ENCODE measurements at regions not wholly inside any gene's neighbourhood (a gene's known extent, or its start where the extent isn't known, plus 50 kb on each side); places are given as distances from the start of the nearest gene placed in this dataset.

DNA sequence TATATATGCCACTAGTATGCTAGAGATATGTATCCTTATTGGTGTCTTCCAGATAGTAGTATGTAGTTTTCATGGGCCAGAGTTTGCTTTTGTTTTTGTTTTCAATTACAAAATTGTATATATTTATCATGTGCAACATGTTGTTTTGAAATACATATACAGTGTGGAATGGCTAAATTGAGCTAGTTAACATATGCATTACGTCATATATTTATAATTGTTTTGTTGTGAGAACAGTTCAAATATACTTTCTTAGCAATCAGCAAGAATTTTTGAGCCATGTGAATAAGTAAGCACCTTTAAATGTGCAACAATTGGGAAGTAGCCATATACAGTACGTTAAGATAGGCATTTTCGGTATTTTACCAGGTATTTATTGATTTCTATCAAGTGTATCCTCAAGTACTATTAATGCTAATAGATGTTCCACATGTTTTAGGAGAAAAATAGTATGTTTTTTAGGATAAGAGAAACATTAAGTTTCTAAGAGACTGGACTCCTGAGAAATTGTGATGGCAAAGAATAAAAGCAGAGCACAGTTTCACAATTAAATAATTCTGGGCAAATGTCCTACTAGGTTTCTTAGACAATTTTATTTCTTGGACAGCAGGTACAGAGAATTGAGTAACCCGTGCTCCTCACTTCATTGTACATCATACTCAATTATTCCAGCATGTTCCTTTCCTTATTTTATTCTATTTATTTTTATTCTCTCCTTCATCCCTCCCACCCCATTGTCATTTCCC, 60.5 kb upstream of the SLC5A12 start:
- Histone ChIP-seq H3K27ac (no peak overlapping the region), H3K27me3 (replicated peaks; ENCODE audit: insufficient read depth) (no peaks in the 10 kb centered on the region), H3K4me3 (no peak overlapping the region), H3K36me3 (no peaks in the 10 kb centered on the region), H3K4me1 (ENCODE audit: control insufficient read depth in 1 of 2, low read depth in 2 of 2) (peaks cover 0 to 12% of the 10 kb centered on the region in 2 donors), H3K9me3 (peaks cover 3% of the 10 kb centered on the region)
- TF ChIP-seq, protein P1, sequence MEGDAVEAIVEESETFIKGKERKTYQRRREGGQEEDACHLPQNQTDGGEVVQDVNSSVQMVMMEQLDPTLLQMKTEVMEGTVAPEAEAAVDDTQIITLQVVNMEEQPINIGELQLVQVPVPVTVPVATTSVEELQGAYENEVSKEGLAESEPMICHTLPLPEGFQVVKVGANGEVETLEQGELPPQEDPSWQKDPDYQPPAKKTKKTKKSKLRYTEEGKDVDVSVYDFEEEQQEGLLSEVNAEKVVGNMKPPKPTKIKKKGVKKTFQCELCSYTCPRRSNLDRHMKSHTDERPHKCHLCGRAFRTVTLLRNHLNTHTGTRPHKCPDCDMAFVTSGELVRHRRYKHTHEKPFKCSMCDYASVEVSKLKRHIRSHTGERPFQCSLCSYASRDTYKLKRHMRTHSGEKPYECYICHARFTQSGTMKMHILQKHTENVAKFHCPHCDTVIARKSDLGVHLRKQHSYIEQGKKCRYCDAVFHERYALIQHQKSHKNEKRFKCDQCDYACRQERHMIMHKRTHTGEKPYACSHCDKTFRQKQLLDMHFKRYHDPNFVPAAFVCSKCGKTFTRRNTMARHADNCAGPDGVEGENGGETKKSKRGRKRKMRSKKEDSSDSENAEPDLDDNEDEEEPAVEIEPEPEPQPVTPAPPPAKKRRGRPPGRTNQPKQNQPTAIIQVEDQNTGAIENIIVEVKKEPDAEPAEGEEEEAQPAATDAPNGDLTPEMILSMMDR (IDR thresholded peaks at IDR 0.05) = no peak
- DNase-seq (ENCODE audit: low spot score) (no peak), ATAC-seq (ENCODE audit: insufficient number of reproducible peaks, low FRiP score, low read depth) (no peak)

DNA sequence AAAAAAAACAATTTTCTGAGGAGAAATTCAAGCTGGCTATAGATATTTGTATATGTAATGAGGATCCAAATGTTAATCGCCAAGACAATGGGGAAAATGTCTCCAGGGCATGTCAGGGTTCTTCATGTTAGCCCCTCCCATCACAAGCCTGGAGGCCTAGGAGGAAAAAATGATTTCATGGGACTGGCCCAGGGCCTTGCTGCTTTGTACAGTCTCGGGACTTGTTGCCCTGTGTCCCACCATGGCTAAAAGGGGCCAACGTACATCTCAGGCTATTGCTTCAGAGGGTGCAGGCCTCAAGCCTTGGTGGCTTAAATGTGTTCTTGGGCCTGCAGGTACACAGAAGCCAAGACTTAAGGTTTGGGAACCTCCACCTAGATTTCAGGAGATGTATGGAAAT, 62.1 kb upstream of the SLC5A12 start:
- H3K27me3 ChIP-seq (replicated peaks; ENCODE audit: insufficient read depth) = no peaks in the 10 kb centered on the region
- TF ChIP-seq, protein P1 (IDR thresholded peaks at IDR 0.05) = no peak
- no peak overlapping the region for H3K27ac ChIP-seq
- ATAC-seq (ENCODE audit: insufficient number of reproducible peaks, low FRiP score, low read depth) = no peak
- no peaks in the 10 kb centered on the region for H3K36me3 ChIP-seq
- H3K4me1 ChIP-seq (ENCODE audit: control insufficient read depth in 1 of 2, low read depth in 2 of 2) = peaks cover 0 to 12% of the 10 kb centered on the region in 2 donors
- H3K9me3 ChIP-seq = peaks cover 3% of the 10 kb centered on the region
- no peak for DNase-seq (ENCODE audit: low spot score)
- H3K4me3 ChIP-seq = no peak overlapping the region

GRCh38 chr11:26790738-26791137, 68.9 kb upstream of the SLC5A12 start:
- DNase-seq (ENCODE audit: low spot score) (no peak), ATAC-seq (ENCODE audit: insufficient number of reproducible peaks, low FRiP score, low read depth) (no peak)
- Histone ChIP-seq H3K27ac (no peak overlapping the region), H3K4me1 (ENCODE audit: control insufficient read depth in 1 of 2, low read depth in 2 of 2) (no peaks in the 10 kb centered on the region), H3K36me3 (no peaks in the 10 kb centered on the region), H3K4me3 (no peak overlapping the region), H3K27me3 (replicated peaks; ENCODE audit: insufficient read depth) (no peaks in the 10 kb centered on the region), H3K9me3 (no peaks in the 10 kb centered on the region)
- TF ChIP-seq, protein P1 (IDR thresholded peaks at IDR 0.05) = no peak

- TF ChIP-seq, protein P1 (IDR thresholded peaks at IDR 0.05) = no peak
- ATAC-seq (ENCODE audit: insufficient number of reproducible peaks, low FRiP score, low read depth) = no peak
These were observed 71.1 kb upstream of the SLC5A12 start for GRCh38 chr11:26792941-26793340.

GRCh38 chr11:26793487-26793886, 71.6 kb upstream of the SLC5A12 start:
- H3K9me3 ChIP-seq = no peaks in the 10 kb centered on the region
- no peak for DNase-seq (ENCODE audit: low spot score)
- TF ChIP-seq, protein P1 (IDR thresholded peaks at IDR 0.05) = no peak
- H3K27ac ChIP-seq = no peak overlapping the region
- H3K27me3 ChIP-seq (replicated peaks; ENCODE audit: insufficient read depth) = no peaks in the 10 kb centered on the region
- no peak for ATAC-seq (ENCODE audit: insufficient number of reproducible peaks, low FRiP score, low read depth)
- H3K4me1 ChIP-seq (ENCODE audit: control insufficient read depth in 1 of 2, low read depth in 2 of 2) = no peaks in the 10 kb centered on the region
- H3K4me3 ChIP-seq = no peak overlapping the region
- H3K36me3 ChIP-seq = no peaks in the 10 kb centered on the region

More at GRCh38 chr11:26792941-26793340, 71.1 kb upstream of the SLC5A12 start:
- no peaks in the 10 kb centered on the region for H3K27me3 ChIP-seq (replicated peaks; ENCODE audit: insufficient read depth)
- DNase-seq (ENCODE audit: low spot score) = no peak
- no peak overlapping the region for H3K27ac ChIP-seq
- no peaks in the 10 kb centered on the region for H3K9me3 ChIP-seq
- H3K36me3 ChIP-seq = no peaks in the 10 kb centered on the region
- no peaks in the 10 kb centered on the region for H3K4me1 ChIP-seq (ENCODE audit: control insufficient read depth in 1 of 2, low read depth in 2 of 2)
- H3K4me3 ChIP-seq = no peak overlapping the region

All from thoracic aorta (tissue), 2 donors.